ENCODE measurements at regions not wholly inside any gene's neighbourhood (a gene's known extent, or its start where the extent isn't known, plus 50 kb on each side); places are given as distances from the start of the nearest gene placed in this dataset.

- DNase-seq (ENCODE audit: low read depth, low spot score), result no peak
Observed at GRCh38 chr16:55263271-55264250, 60.4 kb upstream of the IRX6 start.

DNA sequence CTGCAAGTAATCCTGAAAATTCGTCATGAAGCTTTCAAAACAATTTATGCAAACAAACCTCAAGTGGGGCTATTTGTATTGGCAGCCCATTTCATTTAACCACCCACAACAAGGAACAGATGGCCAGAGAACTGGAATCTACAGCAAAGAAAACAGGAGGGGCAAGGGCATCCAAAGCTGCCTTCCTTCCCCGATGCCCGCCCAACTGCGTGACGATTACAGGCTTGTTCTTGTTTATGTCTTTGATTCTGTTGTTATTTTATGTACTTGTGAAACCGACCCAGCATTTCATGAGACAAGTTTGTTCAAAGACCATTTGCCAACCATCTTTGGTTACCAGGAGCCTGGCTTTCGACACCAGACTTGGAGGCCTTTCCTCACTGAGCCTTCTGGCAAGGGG, 59.1 kb upstream of the IRX6 start:
- DNase-seq (ENCODE audit: low read depth, low spot score), result no peak

DNA sequence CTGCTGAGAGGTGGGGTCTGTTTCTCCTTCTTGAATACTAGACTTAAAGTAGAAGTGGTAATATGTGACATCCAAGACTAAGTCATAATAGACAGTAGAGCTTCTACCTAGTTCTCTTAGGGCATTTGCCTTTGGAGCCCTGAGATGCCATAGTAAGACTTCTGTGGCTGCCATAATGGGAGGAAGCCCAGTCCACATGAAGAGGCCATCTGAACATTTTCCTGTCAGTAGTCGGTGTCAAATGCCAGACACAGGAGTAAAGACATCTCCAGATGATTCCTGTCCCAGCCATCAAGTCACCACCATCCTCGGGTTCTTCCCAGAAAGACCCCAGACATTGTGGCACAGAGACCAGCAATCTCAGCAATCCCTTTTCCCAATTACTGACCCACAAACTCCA, 58.1 kb upstream of the IRX6 start:
- no peak for DNase-seq (ENCODE audit: low read depth, low spot score)

DNA sequence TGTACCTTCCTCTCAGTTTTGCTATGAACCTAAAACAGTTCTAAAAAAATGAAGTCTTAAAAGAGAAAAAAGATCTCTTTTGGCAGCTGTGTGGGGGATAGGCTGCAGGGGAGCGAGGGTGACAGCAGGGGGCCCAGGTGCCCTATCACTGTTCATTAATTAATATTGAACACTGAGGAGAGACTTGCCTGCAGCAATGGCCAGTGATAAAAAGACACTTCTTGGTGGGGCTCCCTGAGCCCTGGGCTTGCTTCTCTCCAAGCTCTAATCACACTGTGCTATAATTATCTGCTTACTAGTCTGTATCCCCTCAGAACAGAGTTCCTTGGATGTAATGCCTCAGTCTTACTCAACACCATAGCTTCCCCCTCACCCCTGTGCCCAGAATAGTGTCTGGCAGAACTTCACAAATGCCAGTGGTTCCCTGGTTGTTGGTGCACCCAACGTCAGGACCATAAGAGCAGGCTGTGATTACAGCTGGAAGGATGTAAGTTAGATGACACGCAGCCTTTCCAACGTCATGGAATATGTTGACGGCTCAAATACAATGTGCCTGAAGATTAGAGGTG, 52.0 kb upstream of the IRX6 start:
- DNase-seq (ENCODE audit: low read depth, low spot score), result no peak

DNA sequence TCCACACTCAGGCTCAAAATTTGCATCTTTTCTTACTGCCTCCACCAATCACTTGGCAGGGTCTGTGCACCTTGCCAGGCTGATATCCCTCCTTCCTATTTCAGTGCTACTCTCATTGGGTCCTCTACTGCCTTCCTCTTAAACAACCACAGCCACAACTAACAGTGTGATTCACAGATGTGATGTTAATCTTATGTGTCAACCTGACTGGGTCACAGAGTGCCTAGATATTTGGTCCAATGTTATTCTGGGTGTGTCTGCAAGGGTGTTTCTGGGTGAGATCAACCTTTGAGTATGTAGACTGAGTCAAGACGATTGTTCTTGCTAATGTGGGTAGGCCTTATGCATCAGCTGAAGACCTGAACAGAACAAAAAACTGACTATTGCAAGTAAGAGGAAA, 51.3 kb upstream of the IRX6 start:
- no peak for DNase-seq (ENCODE audit: low read depth, low spot score)

DNA sequence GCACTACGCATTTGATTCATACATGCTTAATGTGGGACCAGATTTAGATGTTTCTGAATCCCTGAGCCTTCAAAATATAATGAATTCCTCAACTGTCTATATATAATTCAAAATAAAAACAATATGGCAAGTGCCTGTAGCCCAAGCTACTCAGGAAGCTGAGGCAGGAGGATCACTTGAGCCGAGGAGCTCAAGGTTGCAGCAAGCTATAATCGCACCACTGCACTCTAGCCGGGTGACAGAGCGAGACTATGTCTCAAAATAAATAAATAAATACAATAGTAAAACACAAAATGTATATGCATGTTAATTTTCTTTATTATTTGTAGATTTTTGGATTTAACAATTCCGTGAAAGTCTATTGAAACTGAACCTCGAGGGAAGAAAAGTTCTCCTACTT, 50.6 kb upstream of the IRX6 start:
- DNase-seq (ENCODE audit: low read depth, low spot score), result no peak

DNA sequence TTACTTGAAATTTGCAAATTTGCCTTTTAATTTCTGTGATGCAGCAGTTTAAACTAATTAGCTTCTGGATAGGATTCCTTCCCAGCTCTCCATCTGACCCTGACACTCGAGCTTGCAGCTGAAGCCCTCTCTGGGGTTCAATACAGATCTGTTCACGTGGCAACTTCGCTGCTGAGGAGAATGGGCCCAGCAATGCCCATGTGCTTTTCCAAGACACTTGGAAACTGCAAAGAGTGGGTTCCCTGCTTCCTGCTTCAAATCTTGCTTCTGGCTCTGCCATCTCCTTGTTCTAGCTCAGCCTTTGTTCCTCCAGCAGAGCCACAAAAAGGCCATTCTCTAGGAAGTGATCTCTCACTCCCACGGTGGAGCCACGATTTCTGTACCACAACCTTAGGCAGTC, 50.0 kb upstream of the IRX6 start:
- DNase-seq (ENCODE audit: low read depth, low spot score), result no peak
